Uterus (tissue), 3 donors: ENCODE measurements at regions not wholly inside any gene's neighbourhood (a gene's known extent, or its start where the extent isn't known, plus 50 kb on each side); places are given as distances from the start of the nearest gene placed in this dataset.

Experiments
- DNase-seq, 2 donors: peaks; one replicate each; pipeline ENCODE4 v3.0.0-alpha.2; 2019 to 2020
- H3K27ac ChIP-seq, 2 donors: fragments of 200-600 bp; sonication (generic); 1 replicate in 1 of 2; 2 replicates in 1 of 2; pipeline ENCODE4 v1.5.1; 2016 to 2018
- H3K27me3 ChIP-seq, 2 donors: fragments of 200-600 bp; sonication (generic); one replicate each; pipeline ENCODE4 v1.5.1; 2018 to 2019; ENCODE audit warnings: control low read depth in 1 of 2
- H3K36me3 ChIP-seq, 2 donors: fragments of 200-600 bp; sonication (generic); one replicate each; pipeline ENCODE4 v1.5.1; 2019; ENCODE audit warnings: control low read depth in 1 of 2
- H3K4me1 ChIP-seq, 2 donors: fragments of 200-600 bp; sonication (generic); one replicate each; pipeline ENCODE4 v1.5.1; 2018 to 2019; ENCODE audit warnings: control low read depth in 1 of 2
- H3K4me3 ChIP-seq, 2 donors: fragments of 200-600 bp; sonication (generic); 1 replicate in 1 of 2; 2 replicates in 1 of 2; pipeline ENCODE4 v1.5.1; 2018 to 2019; ENCODE audit warnings: mild to moderate bottlenecking in 1 of 2
- H3K9me3 ChIP-seq, 2 donors: fragments of 200-600 bp; sonication (generic); one replicate each; pipeline ENCODE4 v1.5.1; 2019; ENCODE audit warnings: control low read depth in 1 of 2
- POLR2A ChIP-seq, 2 donors: fragments of 450-650 bp; IDR thresholded peaks; one replicate each; pipeline ENCODE4 v1.6.1; 2016; ENCODE audit warnings: antibody characterized with exemption in 2 of 2, mild to moderate bottlenecking in 1 of 2, moderate library complexity in 1 of 2
- intact Hi-C: fragments of 100-400 bp; cut with DNase I; formaldehyde crosslinking; loops from one replicate; pipeline ENCODE4 v1.15.1; 2023; ENCODE audit warnings: low total_unique reads
- TF ChIP-seq, protein P1 (sequence below), 4 experiments: fragments of 200-600 bp in 2 of 4; fragments of 450-650 bp in 2 of 4; sonication (generic) in 2 of 4; IDR thresholded peaks; one replicate each; pipeline ENCODE4 v1.5.1; 2016 to 2019; ENCODE audit warnings: antibody characterized with exemption in 4 of 4, mild to moderate bottlenecking in 2 of 4, moderate library complexity in 1 of 4
- donor health status: DM: yes; HTN: yes; CAD: no.

DNA sequence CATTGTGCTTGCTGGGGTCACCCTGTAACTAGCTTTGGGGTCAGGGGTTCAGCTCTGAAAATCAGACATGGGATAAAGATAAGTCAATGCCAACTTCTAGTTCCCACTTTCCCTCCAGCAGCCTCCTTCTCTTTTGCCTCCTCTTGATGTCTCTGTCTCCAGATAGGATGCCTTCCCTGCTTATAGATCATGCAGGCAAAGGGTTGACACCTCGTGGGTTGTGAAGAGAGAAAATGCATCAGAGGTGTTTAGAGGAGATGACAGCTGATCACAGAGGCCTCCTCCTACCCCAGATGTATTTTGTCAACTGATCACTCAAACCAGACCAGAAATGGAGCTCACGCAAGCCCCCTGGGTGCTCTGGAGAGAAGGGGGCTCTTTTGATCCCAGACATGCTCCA, 337.8 kb downstream of the BUD13 start:
- H3K9me3 ChIP-seq, result no peaks in the 10 kb centered on the region
- H3K36me3 ChIP-seq, result no peaks in the 10 kb centered on the region
- H3K27ac ChIP-seq, result no peak overlapping the region
- no peak for DNase-seq
- H3K4me1 ChIP-seq, result no peaks in the 10 kb centered on the region
- no peak overlapping the region for H3K4me3 ChIP-seq
- no peaks in the 10 kb centered on the region for H3K27me3 ChIP-seq
- TF ChIP-seq, protein P1, sequence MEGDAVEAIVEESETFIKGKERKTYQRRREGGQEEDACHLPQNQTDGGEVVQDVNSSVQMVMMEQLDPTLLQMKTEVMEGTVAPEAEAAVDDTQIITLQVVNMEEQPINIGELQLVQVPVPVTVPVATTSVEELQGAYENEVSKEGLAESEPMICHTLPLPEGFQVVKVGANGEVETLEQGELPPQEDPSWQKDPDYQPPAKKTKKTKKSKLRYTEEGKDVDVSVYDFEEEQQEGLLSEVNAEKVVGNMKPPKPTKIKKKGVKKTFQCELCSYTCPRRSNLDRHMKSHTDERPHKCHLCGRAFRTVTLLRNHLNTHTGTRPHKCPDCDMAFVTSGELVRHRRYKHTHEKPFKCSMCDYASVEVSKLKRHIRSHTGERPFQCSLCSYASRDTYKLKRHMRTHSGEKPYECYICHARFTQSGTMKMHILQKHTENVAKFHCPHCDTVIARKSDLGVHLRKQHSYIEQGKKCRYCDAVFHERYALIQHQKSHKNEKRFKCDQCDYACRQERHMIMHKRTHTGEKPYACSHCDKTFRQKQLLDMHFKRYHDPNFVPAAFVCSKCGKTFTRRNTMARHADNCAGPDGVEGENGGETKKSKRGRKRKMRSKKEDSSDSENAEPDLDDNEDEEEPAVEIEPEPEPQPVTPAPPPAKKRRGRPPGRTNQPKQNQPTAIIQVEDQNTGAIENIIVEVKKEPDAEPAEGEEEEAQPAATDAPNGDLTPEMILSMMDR (IDR thresholded peaks at IDR 0.05), result no peak
- no peak for TF ChIP-seq POLR2A (IDR thresholded peaks at IDR 0.05)
- intact Hi-C loops, result no loop called here

GRCh38 chr11:116432301-116432700, 340.5 kb downstream of the BUD13 start:
- H3K9me3 ChIP-seq, result no peaks in the 10 kb centered on the region
- no peak overlapping the region for H3K27ac ChIP-seq
- H3K36me3 ChIP-seq, result no peaks in the 10 kb centered on the region
- no peak for DNase-seq
- TF ChIP-seq, protein P1 (IDR thresholded peaks at IDR 0.05), result no peak
- no peak for TF ChIP-seq POLR2A (IDR thresholded peaks at IDR 0.05)
- H3K27me3 ChIP-seq, result no peaks in the 10 kb centered on the region
- intact Hi-C loops, result no loop called here
- no peaks in the 10 kb centered on the region for H3K4me1 ChIP-seq
- H3K4me3 ChIP-seq, result no peak overlapping the region

- TF ChIP-seq POLR2A (IDR thresholded peaks at IDR 0.05), result no peak
- TF ChIP-seq, protein P1 (IDR thresholded peaks at IDR 0.05), result no peak
- no peak for DNase-seq
- no peaks in the 10 kb centered on the region for H3K9me3 ChIP-seq
- no peaks in the 10 kb centered on the region for H3K36me3 ChIP-seq
- H3K27me3 ChIP-seq, result no peaks in the 10 kb centered on the region
- no peaks in the 10 kb centered on the region for H3K4me1 ChIP-seq
- intact Hi-C loops, result no loop called here
- no peak overlapping the region for H3K27ac ChIP-seq
- no peak overlapping the region for H3K4me3 ChIP-seq
These were observed 340.9 kb downstream of the BUD13 start for GRCh38 chr11:116431842-116432241.

DNA sequence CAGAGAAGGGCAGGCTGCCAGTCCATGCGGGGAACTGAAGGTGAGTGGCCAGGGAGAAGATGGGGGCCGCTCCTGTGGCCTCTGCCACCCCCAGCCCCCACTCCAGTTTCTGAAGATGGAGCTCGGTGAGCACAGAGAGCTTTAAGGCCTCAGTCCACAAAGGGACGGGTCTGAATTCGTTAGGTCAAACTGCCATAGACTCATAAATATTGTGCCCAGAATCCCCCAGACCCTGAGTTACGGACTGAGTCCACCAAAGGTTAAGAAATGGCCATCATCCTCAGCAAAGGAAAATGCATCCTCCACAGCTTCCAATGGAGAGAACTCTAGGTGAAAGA, 344.2 kb downstream of the BUD13 start:
- Histone ChIP-seq H3K4me1 (no peaks in the 10 kb centered on the region), H3K27ac (no peak overlapping the region), H3K36me3 (no peaks in the 10 kb centered on the region), H3K4me3 (no peak overlapping the region), H3K9me3 (no peaks in the 10 kb centered on the region), H3K27me3 (no peaks in the 10 kb centered on the region)
- no peak for TF ChIP-seq POLR2A (IDR thresholded peaks at IDR 0.05)
- TF ChIP-seq, protein P1 (IDR thresholded peaks at IDR 0.05), result no peak
- DNase-seq, result no peak
- intact Hi-C loops, result no loop called here

- peak in 1 of 2 donors; percentile 56 for DNase-seq
- H3K27ac ChIP-seq, result peak overlapping the region in 1 of 2 donors; percentile 25
- TF ChIP-seq, protein P1 (IDR thresholded peaks at IDR 0.05), result no peak
- TF ChIP-seq POLR2A (IDR thresholded peaks at IDR 0.05), result no peak
- H3K36me3 ChIP-seq, result no peaks in the 10 kb centered on the region
- no peaks in the 10 kb centered on the region for H3K9me3 ChIP-seq
- H3K4me3 ChIP-seq, result no peak overlapping the region
- no peaks in the 10 kb centered on the region for H3K4me1 ChIP-seq
- intact Hi-C loops, result no loop called here
- no peaks in the 10 kb centered on the region for H3K27me3 ChIP-seq
These were observed 344.7 kb downstream of the BUD13 start for GRCh38 chr11:116427903-116428637.
